ENCODE measurements at regions not wholly inside any gene's neighbourhood (a gene's known extent, or its start where the extent isn't known, plus 50 kb on each side); places are given as distances from the start of the nearest gene placed in this dataset.
"Not testable (repeated sequence)": the region's sequence is repeated elsewhere in the genome, so short reads cannot be mapped to it uniquely, and the experiment has no call there.

DNA sequence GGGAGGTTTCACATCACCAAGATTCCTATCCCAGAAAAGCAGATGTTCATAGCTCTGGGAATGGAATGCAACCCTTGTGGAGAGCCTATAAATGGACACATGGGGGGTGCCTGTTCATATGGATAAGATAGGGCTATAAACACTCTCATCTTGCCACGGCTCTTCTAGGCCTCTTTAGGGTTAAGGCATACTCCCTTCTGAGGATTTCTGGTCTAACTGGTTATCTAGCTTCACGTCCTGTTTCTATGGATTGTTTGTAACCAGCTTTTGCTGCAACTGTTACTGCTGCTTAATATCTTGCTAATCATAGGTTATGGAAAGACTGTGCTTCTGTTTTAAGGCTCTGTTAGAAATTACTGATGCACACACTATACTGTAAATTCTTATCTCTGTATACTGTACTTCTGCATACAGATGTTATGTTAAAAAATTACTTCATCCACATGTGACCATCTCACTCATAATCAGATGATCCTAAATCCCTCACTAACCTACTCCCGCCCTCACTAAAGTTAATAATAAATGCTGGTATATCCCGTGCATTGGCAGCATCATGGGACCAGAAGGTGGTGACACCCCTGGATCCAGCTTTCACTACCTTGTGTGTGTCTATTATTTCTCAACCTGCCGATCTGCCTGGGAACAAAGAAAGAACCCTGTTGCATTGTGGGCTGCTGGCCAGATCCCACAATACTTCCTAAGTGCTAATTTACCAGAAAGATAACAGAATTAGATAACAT is 68.7 kb downstream of the PRKAB2 start:
- not testable (repeated sequence) for H3K4me3 ChIP-seq (replicated peaks; ENCODE audit: insufficient read depth, low read length); H3K27ac ChIP-seq (replicated peaks); DNase-seq (ENCODE audit: low read depth in 1 of 2, low spot score in 1 of 2); H3K27me3 ChIP-seq (ENCODE audit: insufficient read depth, poor library complexity, severe bottlenecking)

GRCh38 chr1:147099192-147099591 is 73.1 kb downstream of the PRKAB2 start:
- H3K4me3 ChIP-seq (replicated peaks; ENCODE audit: insufficient read depth, low read length): no peak overlapping the region
- no peak for DNase-seq (ENCODE audit: low read depth in 1 of 2, low spot score in 1 of 2)
- no peak for TF ChIP-seq POLR2AphosphoS5 (IDR thresholded peaks at IDR 0.05; ENCODE audit: low read depth)
- no peak for TF ChIP-seq REST (IDR thresholded peaks at IDR 0.05; ENCODE audit: insufficient replicate concordance, low read depth)
- no peak for TF ChIP-seq GABPA (IDR thresholded peaks at IDR 0.05; ENCODE audit: low read depth)
- TF ChIP-seq SPI1 (IDR thresholded peaks at IDR 0.05; ENCODE audit: borderline replicate concordance, low read depth): no peak
- no peak overlapping the region for H3K27ac ChIP-seq (replicated peaks)
- H3K27me3 ChIP-seq (ENCODE audit: insufficient read depth, poor library complexity, severe bottlenecking): no peaks in the 10 kb centered on the region

GRCh38 chr1:147098338-147098973 is 73.8 kb downstream of the PRKAB2 start:
- not testable (repeated sequence) for H3K27ac ChIP-seq (replicated peaks); H3K4me3 ChIP-seq (replicated peaks; ENCODE audit: insufficient read depth, low read length); H3K27me3 ChIP-seq (ENCODE audit: insufficient read depth, poor library complexity, severe bottlenecking)
- peak in 1 of 2 experiments; percentile 25 for DNase-seq (ENCODE audit: low read depth in 1 of 2, low spot score in 1 of 2)
- peak; percentile 22 for TF ChIP-seq CTCF (IDR thresholded peaks at IDR 0.05; ENCODE audit: insufficient read depth, low read length)

DNA sequence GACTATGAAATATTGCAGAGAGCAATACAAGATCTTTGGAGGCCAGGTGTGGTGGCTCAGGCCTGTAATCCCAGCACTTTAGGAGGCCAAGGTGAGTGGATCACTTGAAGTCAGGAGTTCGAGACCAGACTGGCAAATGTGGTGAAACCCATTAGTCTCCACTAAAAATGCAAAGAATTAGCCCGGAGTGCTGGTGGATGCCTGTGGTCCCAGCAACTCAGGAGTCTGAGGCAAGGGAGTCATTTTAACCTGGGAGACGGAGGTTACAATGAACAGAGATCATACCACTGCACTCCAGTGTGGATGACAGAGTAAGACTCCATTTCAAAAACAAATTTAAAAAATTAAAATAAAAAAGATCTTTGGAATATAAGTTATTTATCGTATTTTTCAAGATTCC is 76.6 kb downstream of the PRKAB2 start:
- no peak overlapping the region for H3K27ac ChIP-seq (replicated peaks)
- TF ChIP-seq SPI1 (IDR thresholded peaks at IDR 0.05; ENCODE audit: borderline replicate concordance, low read depth) (no peak), CTCF (IDR thresholded peaks at IDR 0.05; ENCODE audit: insufficient read depth, low read length) (no peak), REST (IDR thresholded peaks at IDR 0.05; ENCODE audit: insufficient replicate concordance, low read depth) (no peak), GABPA (IDR thresholded peaks at IDR 0.05; ENCODE audit: low read depth) (no peak), POLR2AphosphoS5 (IDR thresholded peaks at IDR 0.05; ENCODE audit: low read depth) (no peak)

GRCh38 chr1:147091801-147092200 is 80.5 kb downstream of the PRKAB2 start:
- no peak for TF ChIP-seq REST (IDR thresholded peaks at IDR 0.05; ENCODE audit: insufficient replicate concordance, low read depth)
- TF ChIP-seq CTCF (IDR thresholded peaks at IDR 0.05; ENCODE audit: insufficient read depth, low read length): no peak
- TF ChIP-seq POLR2AphosphoS5 (IDR thresholded peaks at IDR 0.05; ENCODE audit: low read depth): no peak
- no peak for TF ChIP-seq SPI1 (IDR thresholded peaks at IDR 0.05; ENCODE audit: borderline replicate concordance, low read depth)
- TF ChIP-seq GABPA (IDR thresholded peaks at IDR 0.05; ENCODE audit: low read depth): no peak
- H3K4me3 ChIP-seq (replicated peaks; ENCODE audit: insufficient read depth, low read length): no peak overlapping the region
- peaks cover 7% of the 10 kb centered on the region for H3K27me3 ChIP-seq (ENCODE audit: insufficient read depth, poor library complexity, severe bottlenecking)
- DNase-seq (ENCODE audit: low read depth in 1 of 2, low spot score in 1 of 2): no peak
- no peak overlapping the region for H3K27ac ChIP-seq (replicated peaks)

More for the DNA sequence above, 76.6 kb downstream of the PRKAB2 start:
- Histone ChIP-seq H3K4me3 (replicated peaks; ENCODE audit: insufficient read depth, low read length) (no peak overlapping the region), H3K27me3 (ENCODE audit: insufficient read depth, poor library complexity, severe bottlenecking) (no peaks in the 10 kb centered on the region)
- DNase-seq (ENCODE audit: low read depth in 1 of 2, low spot score in 1 of 2): no peak
